Effector CD4-positive, alpha-beta T cell (primary cell): ENCODE measurements at regions not wholly inside any gene's neighbourhood (a gene's known extent, or its start where the extent isn't known, plus 50 kb on each side); places are given as distances from the start of the nearest gene placed in this dataset.
"Not testable (repeated sequence)": the region's sequence is repeated elsewhere in the genome, so short reads cannot be mapped to it uniquely, and the experiment has no call there.

ENCODE experiments used
- DNase-seq: peaks from one replicate; pipeline ENCODE4 v3.0.0-alpha.2; 2020

GRCh38 chr14:25699981-25700380 is 650.0 kb upstream of the STXBP6 start:
- DNase-seq = no peak

- DNase-seq = no peak
Measured at GRCh38 chr14:25698111-25698510, 648.2 kb upstream of the STXBP6 start.

- no peak for DNase-seq
Measured at GRCh38 chr14:25696176-25696575, 646.2 kb upstream of the STXBP6 start.

GRCh38 chr14:25685004-25685403 is 635.1 kb upstream of the STXBP6 start:
- DNase-seq = no peak

- DNase-seq = no peak
Measured at GRCh38 chr14:25680934-25681333, 631.0 kb upstream of the STXBP6 start.

- DNase-seq = not testable (repeated sequence)
Measured at GRCh38 chr14:25680511-25680910, 630.6 kb upstream of the STXBP6 start.

GRCh38 chr14:25677111-25677510 is 627.2 kb upstream of the STXBP6 start:
- DNase-seq = no peak

GRCh38 chr14:25667387-25667786 is 617.4 kb upstream of the STXBP6 start:
- no peak for DNase-seq

GRCh38 chr14:25666877-25667276 is 616.9 kb upstream of the STXBP6 start:
- DNase-seq = no peak

GRCh38 chr14:25658988-25659387 is 609.0 kb upstream of the STXBP6 start:
- no peak for DNase-seq

- DNase-seq = no peak
Measured at GRCh38 chr14:25630447-25630846, 580.5 kb upstream of the STXBP6 start.

- DNase-seq = no peak
Measured at GRCh38 chr14:25628978-25629377, 579.0 kb upstream of the STXBP6 start.

GRCh38 chr14:25628390-25628789 is 578.4 kb upstream of the STXBP6 start:
- DNase-seq = no peak

- no peak for DNase-seq
Measured at GRCh38 chr14:25626986-25627385, 577.0 kb upstream of the STXBP6 start.

- no peak for DNase-seq
Measured at GRCh38 chr14:25622763-25623162, 572.8 kb upstream of the STXBP6 start.

- DNase-seq = no peak
Measured at GRCh38 chr14:25620515-25620914, 570.6 kb upstream of the STXBP6 start.

GRCh38 chr14:25615174-25615573 is 565.2 kb upstream of the STXBP6 start:
- DNase-seq = no peak

- DNase-seq = no peak
Measured at GRCh38 chr14:25607192-25607591, 557.2 kb upstream of the STXBP6 start.

- DNase-seq = no peak
Measured at GRCh38 chr14:25602106-25602505, 552.2 kb upstream of the STXBP6 start.

GRCh38 chr14:25588751-25589150 is 538.8 kb upstream of the STXBP6 start:
- no peak for DNase-seq

- no peak for DNase-seq
Measured at GRCh38 chr14:25574628-25575325, 524.8 kb upstream of the STXBP6 start.

- no peak for DNase-seq
Measured at GRCh38 chr14:25570483-25570882, 520.5 kb upstream of the STXBP6 start.

- no peak for DNase-seq
Measured at GRCh38 chr14:25557466-25557865, 507.5 kb upstream of the STXBP6 start.

GRCh38 chr14:25552826-25553225 is 502.9 kb upstream of the STXBP6 start:
- no peak for DNase-seq

- DNase-seq = no peak
Measured at GRCh38 chr14:25551674-25552073, 501.7 kb upstream of the STXBP6 start.
